ENCODE measurements at regions not wholly inside any gene's neighbourhood (a gene's known extent, or its start where the extent isn't known, plus 50 kb on each side); places are given as distances from the start of the nearest gene placed in this dataset.

DNA sequence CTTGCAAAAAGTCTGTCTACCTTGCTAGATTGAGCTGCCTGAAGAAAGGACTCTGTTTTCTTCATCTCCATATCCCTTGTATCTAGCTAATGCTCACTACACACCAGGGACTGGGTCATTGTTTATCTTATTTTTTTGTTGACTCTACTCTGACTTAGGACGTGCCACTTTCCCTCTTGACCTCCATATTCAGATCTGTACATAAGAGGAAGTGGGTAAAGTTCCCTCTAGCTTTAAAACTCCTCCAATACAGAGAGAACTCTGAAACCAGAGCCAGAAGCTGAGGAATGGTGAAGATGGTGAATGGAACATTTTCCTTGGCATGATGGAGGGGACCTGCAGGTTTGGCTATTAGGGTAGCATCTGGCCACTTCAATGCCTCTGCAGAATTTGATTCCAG is 2026.1 kb upstream of the TENM3 start:
- 49 to 57% (median 54%) methylated on average over 1 of the region's 1 CpG for WGBS, 4 donors
- intact Hi-C loops (cut with DNase I) = no loop called here

DNA sequence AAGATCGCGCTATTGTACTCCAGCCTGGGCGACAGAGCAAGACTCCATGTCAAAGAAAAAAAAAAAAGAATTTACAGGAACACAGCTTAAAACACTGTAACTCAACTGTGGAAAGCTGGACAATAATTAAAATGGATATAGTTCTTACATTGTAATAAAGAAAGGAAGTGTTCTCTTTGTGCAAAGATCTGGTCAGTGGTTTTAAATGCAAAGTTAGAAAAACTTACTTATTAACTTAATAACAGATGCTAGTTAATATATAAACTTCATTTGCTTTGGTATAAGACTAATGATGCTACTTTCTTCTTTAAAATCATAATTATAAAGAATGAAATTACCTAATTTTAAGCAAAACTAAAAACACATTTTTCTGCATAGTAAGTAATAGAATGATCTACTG is 2024.1 kb upstream of the TENM3 start:
- no peak overlapping the region for H3K4me3 ChIP-seq
- 92 to 97% (median 94%) methylated on average over 3 of the region's 3 CpGs for WGBS, 4 donors
- TF ChIP-seq, protein P1, sequence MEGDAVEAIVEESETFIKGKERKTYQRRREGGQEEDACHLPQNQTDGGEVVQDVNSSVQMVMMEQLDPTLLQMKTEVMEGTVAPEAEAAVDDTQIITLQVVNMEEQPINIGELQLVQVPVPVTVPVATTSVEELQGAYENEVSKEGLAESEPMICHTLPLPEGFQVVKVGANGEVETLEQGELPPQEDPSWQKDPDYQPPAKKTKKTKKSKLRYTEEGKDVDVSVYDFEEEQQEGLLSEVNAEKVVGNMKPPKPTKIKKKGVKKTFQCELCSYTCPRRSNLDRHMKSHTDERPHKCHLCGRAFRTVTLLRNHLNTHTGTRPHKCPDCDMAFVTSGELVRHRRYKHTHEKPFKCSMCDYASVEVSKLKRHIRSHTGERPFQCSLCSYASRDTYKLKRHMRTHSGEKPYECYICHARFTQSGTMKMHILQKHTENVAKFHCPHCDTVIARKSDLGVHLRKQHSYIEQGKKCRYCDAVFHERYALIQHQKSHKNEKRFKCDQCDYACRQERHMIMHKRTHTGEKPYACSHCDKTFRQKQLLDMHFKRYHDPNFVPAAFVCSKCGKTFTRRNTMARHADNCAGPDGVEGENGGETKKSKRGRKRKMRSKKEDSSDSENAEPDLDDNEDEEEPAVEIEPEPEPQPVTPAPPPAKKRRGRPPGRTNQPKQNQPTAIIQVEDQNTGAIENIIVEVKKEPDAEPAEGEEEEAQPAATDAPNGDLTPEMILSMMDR (IDR thresholded peaks at IDR 0.05) = no peak
- no peak for TF ChIP-seq POLR2A (IDR thresholded peaks at IDR 0.05)
- no peak overlapping the region for H3K27ac ChIP-seq
- DNase-seq = no peak
- no peaks in the 10 kb centered on the region for H3K27me3 ChIP-seq
- H3K9me3 ChIP-seq = peaks cover 0 to 20% (median 1%) of the 10 kb centered on the region in 12 donors
- no peaks in the 10 kb centered on the region for H3K4me1 ChIP-seq
- no peaks in the 10 kb centered on the region for H3K36me3 ChIP-seq
- ATAC-seq = no peak
- intact Hi-C loops (cut with DNase I) = no loop called here

More for the DNA sequence above, 2026.1 kb upstream of the TENM3 start:
- ATAC-seq (no peak), DNase-seq (no peak)
- TF ChIP-seq POLR2A (IDR thresholded peaks at IDR 0.05) = no peak
- TF ChIP-seq, protein P1 (IDR thresholded peaks at IDR 0.05) = no peak
- no peak overlapping the region for H3K4me3 ChIP-seq
- H3K36me3 ChIP-seq = no peaks in the 10 kb centered on the region
- no peaks in the 10 kb centered on the region for H3K27me3 ChIP-seq
- H3K27ac ChIP-seq = no peak overlapping the region
- H3K9me3 ChIP-seq = peaks cover 0 to 20% (median 1%) of the 10 kb centered on the region in 12 donors
- H3K4me1 ChIP-seq = no peaks in the 10 kb centered on the region

- Histone ChIP-seq H3K27me3 (no peaks in the 10 kb centered on the region), H3K27ac (no peak overlapping the region), H3K4me3 (no peak overlapping the region), H3K4me1 (no peaks in the 10 kb centered on the region), H3K36me3 (no peaks in the 10 kb centered on the region), H3K9me3 (peaks cover 0 to 12% (median 1%) of the 10 kb centered on the region in 12 donors)
- ATAC-seq = no peak
- no peak for TF ChIP-seq POLR2A (IDR thresholded peaks at IDR 0.05)
- TF ChIP-seq, protein P1 (IDR thresholded peaks at IDR 0.05) = no peak
- intact Hi-C loops (cut with DNase I) = no loop called here
- 61 to 72% (median 68%) methylated on average over 1 of the region's 1 CpG for WGBS, 4 donors
- DNase-seq = no peak
These were observed 2017.2 kb upstream of the TENM3 start for GRCh38 chr4:180225977-180226376.

- Histone ChIP-seq H3K4me1 (no peaks in the 10 kb centered on the region), H3K9me3 (peaks cover 0 to 3% (median 0%) of the 10 kb centered on the region in 12 donors), H3K4me3 (no peak overlapping the region), H3K27me3 (no peaks in the 10 kb centered on the region), H3K27ac (no peak overlapping the region), H3K36me3 (no peaks in the 10 kb centered on the region)
- no peak for TF ChIP-seq POLR2A (IDR thresholded peaks at IDR 0.05)
- TF ChIP-seq, protein P1 (IDR thresholded peaks at IDR 0.05) = no peak
- intact Hi-C loops (cut with DNase I) = no loop called here
- ATAC-seq (no peak), DNase-seq (no peak)
- WGBS, 4 donors = 62 to 75% (median 73%) methylated on average over 3 of the region's 3 CpGs
These were observed 2008.5 kb upstream of the TENM3 start for GRCh38 chr4:180234730-180235129.

All from heart left ventricle (tissue), 16 donors.